Ovary (tissue), 7 donors: ENCODE measurements at regions not wholly inside any gene's neighbourhood (a gene's known extent, or its start where the extent isn't known, plus 50 kb on each side); places are given as distances from the start of the nearest gene placed in this dataset.

Experiments used
- DNase-seq, 5 donors: peaks; one replicate each; pipeline ENCODE4 v3.0.0-alpha.2; 2019 to 2020
- H3K27ac ChIP-seq, 2 donors: fragments of 200-600 bp; one replicate each; pipeline versions ENCODE4 v1.5.1 to v1.8.0; 2019 to 2022
- H3K27me3 ChIP-seq: fragments of 200-600 bp; one replicate; pipeline ENCODE4 v1.8.0; 2022
- H3K36me3 ChIP-seq: fragments of 200-600 bp; sonication (generic); one replicate; pipeline ENCODE4 v1.5.1; 2019
- H3K4me1 ChIP-seq: one replicate; pipeline ENCODE4 v1.8.1; 2013; ENCODE audit warnings: mild to moderate bottlenecking, moderate library complexity; ENCODE audit not compliant: insufficient read depth
- H3K4me3 ChIP-seq: fragments of 200-600 bp; sonication (generic); one replicate; pipeline ENCODE4 v1.5.1; 2017
- H3K9me3 ChIP-seq, 2 donors: fragments of 200-600 bp in 1 of 2; sonication (generic) in 1 of 2; one replicate each; pipeline versions ENCODE4 v1.5.1 to v1.8.1; 2013 to 2019; ENCODE audit warnings: mild to moderate bottlenecking in 1 of 2, moderate library complexity in 1 of 2
- EP300 ChIP-seq: sonication (generic); formaldehyde crosslinking; IDR thresholded peaks from one replicate; pipeline ENCODE4 v1.6.1; 2017; ENCODE audit warnings: antibody characterized with exemption
- POLR2A ChIP-seq: fragments of 450-650 bp; IDR thresholded peaks from one replicate; pipeline ENCODE4 v1.6.1; 2017; ENCODE audit warnings: antibody characterized with exemption, mild to moderate bottlenecking, moderate library complexity
- WGBS, 3 donors: extraction: QIAGEN DNeasy Blood & Tissue Kit in 1 of 3; methylation state at CpG; one replicate each; pipeline versions ENCODE4 v1.1.5 to v1.1.7; 2013 to 2017; 5-methylcytosine and 5-hydroxymethylcytosine counted together
- intact Hi-C, 4 donors: fragments of 100-400 bp; cut with DNase I; formaldehyde crosslinking; loops; one replicate each; pipeline versions ENCODE4 v1.11.0 to v1.15.1; 2022 to 2023
- TF ChIP-seq, protein P1 (sequence below), 3 donors: fragments of 450-650 bp in 2 of 3; fragments of 200-600 bp in 1 of 3; IDR thresholded peaks; one replicate each; pipeline versions ENCODE4 v1.5.1 to v1.8.0; 2016 to 2022; ENCODE audit warnings: antibody characterized with exemption in 3 of 3, mild to moderate bottlenecking in 1 of 3
- donor health status: DM: no; HTN: no; CAD: no; lungs with moderate emphysema.
- donor health status: DM: no; HTN: no; CAD: no.
- donor health status: Bipolar disorder and iron deficiency.
- donor health status: DM: no; HTN: no; CAD: no.
- donor health status: DM: yes; HTN: yes; CAD: no.

DNA sequence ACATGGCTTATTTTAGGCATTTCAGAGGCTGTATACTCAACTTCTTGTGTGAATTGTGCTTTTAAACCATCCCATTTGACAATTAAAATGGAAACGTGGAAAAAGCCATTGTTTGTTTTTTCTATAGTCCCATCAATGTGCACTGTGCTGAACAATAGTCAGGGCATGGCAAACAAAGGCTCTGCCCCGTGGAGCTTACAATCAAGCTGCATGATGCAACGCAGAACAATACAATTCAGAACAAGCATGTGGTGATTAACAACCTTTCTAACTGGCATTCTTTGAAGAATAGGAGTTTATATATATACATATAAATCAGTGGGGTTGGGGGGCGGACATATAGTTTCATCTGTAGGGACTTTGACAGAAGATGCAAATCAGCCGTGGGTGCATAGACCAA lies 2125.4 kb upstream of the WWC1 start:
- Histone ChIP-seq H3K4me3 (no peak overlapping the region), H3K36me3 (no peaks in the 10 kb centered on the region), H3K27me3 (no peaks in the 10 kb centered on the region), H3K9me3 (no peaks in the 10 kb centered on the region), H3K4me1 (no peaks in the 10 kb centered on the region), H3K27ac (no peak overlapping the region)
- no peak for DNase-seq
- no peak for TF ChIP-seq POLR2A
- no peak for TF ChIP-seq EP300
- TF ChIP-seq, protein P1, sequence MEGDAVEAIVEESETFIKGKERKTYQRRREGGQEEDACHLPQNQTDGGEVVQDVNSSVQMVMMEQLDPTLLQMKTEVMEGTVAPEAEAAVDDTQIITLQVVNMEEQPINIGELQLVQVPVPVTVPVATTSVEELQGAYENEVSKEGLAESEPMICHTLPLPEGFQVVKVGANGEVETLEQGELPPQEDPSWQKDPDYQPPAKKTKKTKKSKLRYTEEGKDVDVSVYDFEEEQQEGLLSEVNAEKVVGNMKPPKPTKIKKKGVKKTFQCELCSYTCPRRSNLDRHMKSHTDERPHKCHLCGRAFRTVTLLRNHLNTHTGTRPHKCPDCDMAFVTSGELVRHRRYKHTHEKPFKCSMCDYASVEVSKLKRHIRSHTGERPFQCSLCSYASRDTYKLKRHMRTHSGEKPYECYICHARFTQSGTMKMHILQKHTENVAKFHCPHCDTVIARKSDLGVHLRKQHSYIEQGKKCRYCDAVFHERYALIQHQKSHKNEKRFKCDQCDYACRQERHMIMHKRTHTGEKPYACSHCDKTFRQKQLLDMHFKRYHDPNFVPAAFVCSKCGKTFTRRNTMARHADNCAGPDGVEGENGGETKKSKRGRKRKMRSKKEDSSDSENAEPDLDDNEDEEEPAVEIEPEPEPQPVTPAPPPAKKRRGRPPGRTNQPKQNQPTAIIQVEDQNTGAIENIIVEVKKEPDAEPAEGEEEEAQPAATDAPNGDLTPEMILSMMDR (IDR thresholded peaks at IDR 0.05): no peak
- intact Hi-C loops: no loop called here
- 64 to 67% (median 65%) methylated on average over 5 of the region's 5 CpGs for WGBS, 3 donors

DNA sequence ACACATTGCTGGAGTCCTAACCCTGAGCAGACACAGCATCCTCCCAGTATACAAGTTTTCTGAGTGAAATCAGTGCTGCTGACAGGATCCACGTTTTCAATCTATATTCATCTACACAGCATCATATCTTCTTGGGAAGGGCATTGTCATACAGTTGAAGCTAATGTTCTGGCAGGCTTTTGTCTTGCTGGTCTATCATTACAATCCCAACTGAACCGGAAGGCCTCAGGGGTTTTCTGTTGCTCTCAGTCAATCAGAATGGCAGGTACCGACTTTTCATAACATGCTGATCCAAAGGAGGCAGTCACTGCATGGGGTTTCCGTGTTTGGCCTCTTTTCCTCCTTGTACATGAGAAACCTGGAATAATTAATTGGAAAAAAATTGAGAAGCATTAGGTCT lies 2118.8 kb upstream of the WWC1 start:
- no peaks in the 10 kb centered on the region for H3K36me3 ChIP-seq
- no peak for DNase-seq
- TF ChIP-seq, protein P1 (IDR thresholded peaks at IDR 0.05): no peak
- TF ChIP-seq EP300 (no peak), POLR2A (no peak)
- WGBS, 3 donors: 73 to 79% (median 78%) methylated on average over 4 of the region's 4 CpGs
- no peaks in the 10 kb centered on the region for H3K27me3 ChIP-seq
- intact Hi-C loops: no loop called here
- H3K4me3 ChIP-seq: no peak overlapping the region
- H3K27ac ChIP-seq: no peak overlapping the region
- H3K9me3 ChIP-seq: no peaks in the 10 kb centered on the region
- H3K4me1 ChIP-seq: no peaks in the 10 kb centered on the region

DNA sequence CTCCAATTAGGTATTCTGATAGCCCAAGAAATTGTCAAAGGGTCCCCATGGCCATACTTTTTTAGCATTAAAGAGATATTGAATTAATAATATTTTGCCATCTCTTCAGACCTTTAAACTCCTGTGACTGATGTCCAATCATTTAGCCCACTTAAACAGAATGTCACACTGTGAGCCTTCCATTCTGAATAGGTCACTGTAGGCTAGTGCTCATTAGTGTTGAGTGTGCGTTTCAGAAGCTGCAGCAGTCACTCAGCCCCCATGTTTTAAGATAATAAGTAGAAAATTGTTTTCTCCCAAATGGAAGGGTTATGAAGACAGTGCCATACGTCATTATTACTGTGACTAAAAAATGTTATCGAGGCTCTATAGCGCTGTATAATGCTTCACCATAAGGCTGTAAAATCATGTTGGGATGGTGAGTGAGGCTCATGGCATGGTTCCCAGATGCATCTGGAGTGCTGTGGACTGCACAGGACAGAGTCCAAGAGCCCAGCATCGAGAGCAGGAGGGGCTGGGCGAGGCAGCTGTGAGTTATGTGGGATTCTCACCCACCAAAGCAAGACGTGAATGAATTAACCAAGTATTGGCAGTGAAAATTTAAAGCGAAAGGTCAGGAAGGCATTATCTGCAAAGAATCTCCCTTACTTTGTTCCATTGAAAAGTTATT lies 2112.9 kb upstream of the WWC1 start:
- 41 to 46% (median 46%) methylated on average over 8 of the region's 8 CpGs for WGBS, 3 donors
- H3K36me3 ChIP-seq: no peaks in the 10 kb centered on the region
- H3K4me3 ChIP-seq: no peak overlapping the region
- H3K27me3 ChIP-seq: no peaks in the 10 kb centered on the region
- intact Hi-C loops: no loop called here
- no peaks in the 10 kb centered on the region for H3K9me3 ChIP-seq
- TF ChIP-seq EP300: no peak
- no peak for TF ChIP-seq POLR2A
- TF ChIP-seq, protein P1 (IDR thresholded peaks at IDR 0.05): no peak
- no peak overlapping the region for H3K27ac ChIP-seq
- H3K4me1 ChIP-seq: no peaks in the 10 kb centered on the region
- DNase-seq: no peak

DNA sequence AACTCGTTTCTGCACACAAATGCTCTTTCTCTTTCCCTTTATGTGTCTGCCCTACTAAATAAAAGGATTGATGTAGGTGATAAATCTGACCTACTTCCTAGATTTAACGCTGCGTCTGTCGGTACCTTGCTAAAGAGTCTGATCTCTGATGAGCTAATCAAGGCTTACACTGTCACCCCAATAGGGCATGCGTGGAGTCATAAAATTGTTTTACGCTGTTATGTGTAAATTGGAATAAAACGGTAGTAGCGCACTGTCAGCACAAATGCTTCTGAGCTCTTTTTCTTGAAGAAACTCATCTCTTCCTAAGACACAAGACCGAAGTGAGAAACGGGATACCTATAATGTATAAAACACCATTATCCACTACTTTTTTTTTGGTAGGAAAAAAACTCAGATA lies 2106.3 kb upstream of the WWC1 start:
- TF ChIP-seq POLR2A (no peak), EP300 (no peak)
- TF ChIP-seq, protein P1 (IDR thresholded peaks at IDR 0.05): no peak
- Histone ChIP-seq H3K4me1 (no peaks in the 10 kb centered on the region), H3K36me3 (no peaks in the 10 kb centered on the region), H3K4me3 (no peak overlapping the region), H3K27me3 (no peaks in the 10 kb centered on the region), H3K9me3 (no peaks in the 10 kb centered on the region), H3K27ac (no peak overlapping the region)
- WGBS, 3 donors: 74 to 77% (median 76%) methylated on average over 10 of the region's 10 CpGs
- no peak for DNase-seq
- intact Hi-C loops: no loop called here
